ENCODE measurements at regions not wholly inside any gene's neighbourhood (a gene's known extent, or its start where the extent isn't known, plus 50 kb on each side); places are given as distances from the start of the nearest gene placed in this dataset.

DNA sequence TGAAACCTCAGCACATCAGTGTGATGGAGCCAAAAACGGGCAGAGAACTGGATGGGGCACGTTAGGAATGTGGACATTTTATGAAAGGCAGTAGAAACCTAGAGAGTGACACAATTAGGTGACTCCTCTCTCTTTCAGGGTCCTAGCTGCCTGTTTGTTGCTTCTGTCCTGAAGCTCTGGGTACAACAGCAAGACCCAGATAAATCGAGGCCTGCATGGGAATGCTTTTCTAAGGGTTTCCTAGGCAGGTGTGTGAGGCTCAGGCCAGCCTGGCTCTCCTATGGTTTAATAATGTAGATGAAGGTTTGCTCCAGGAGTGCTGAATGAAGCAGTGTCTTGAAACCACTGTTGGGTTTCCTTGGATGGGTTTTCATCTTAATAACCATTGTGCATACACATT, 517.1 kb upstream of the RAB6C start:
- TF ChIP-seq CTCF (IDR thresholded peaks at IDR 0.05; ENCODE audit: low read length, missing control alignments) = no peak
- no peak for DNase-seq (ENCODE audit: low read depth)
- no peak overlapping the region for H3K4me3 ChIP-seq (replicated peaks; ENCODE audit: low read depth, low read length)

GRCh38 chr2:129462967-129463366, 516.5 kb upstream of the RAB6C start:
- TF ChIP-seq CTCF (IDR thresholded peaks at IDR 0.05; ENCODE audit: low read length, missing control alignments) = no peak
- no peak overlapping the region for H3K4me3 ChIP-seq (replicated peaks; ENCODE audit: low read depth, low read length)
- DNase-seq (ENCODE audit: low read depth) = no peak

GRCh38 chr2:129464036-129464435, 515.4 kb upstream of the RAB6C start:
- DNase-seq (ENCODE audit: low read depth) = no peak
- no peak for TF ChIP-seq CTCF (IDR thresholded peaks at IDR 0.05; ENCODE audit: low read length, missing control alignments)
- H3K4me3 ChIP-seq (replicated peaks; ENCODE audit: low read depth, low read length) = no peak overlapping the region

GRCh38 chr2:129464631-129465030, 514.8 kb upstream of the RAB6C start:
- DNase-seq (ENCODE audit: low read depth) = no peak
- no peak overlapping the region for H3K4me3 ChIP-seq (replicated peaks; ENCODE audit: low read depth, low read length)
- TF ChIP-seq CTCF (IDR thresholded peaks at IDR 0.05; ENCODE audit: low read length, missing control alignments) = no peak

DNA sequence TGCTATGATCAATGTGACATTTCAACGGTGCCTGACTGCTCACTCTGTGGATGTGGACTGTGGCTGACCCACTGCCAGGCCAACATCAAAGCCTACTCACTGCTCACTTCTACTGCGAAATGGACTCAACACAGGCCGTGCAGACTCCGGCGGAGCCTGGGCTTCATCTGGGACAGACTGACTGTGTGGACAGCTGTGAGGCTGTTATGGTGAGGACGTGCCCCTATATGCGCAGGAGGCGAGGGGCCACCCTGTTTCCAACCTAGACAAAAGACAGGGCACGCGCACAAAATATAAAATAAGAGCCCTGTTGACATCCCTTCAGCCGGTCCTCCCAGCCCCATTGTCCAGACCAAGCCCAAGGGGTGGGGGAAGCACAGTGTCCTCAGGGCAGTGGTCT, 514.4 kb upstream of the RAB6C start:
- DNase-seq (ENCODE audit: low read depth) = no peak
- no peak overlapping the region for H3K4me3 ChIP-seq (replicated peaks; ENCODE audit: low read depth, low read length)
- TF ChIP-seq CTCF (IDR thresholded peaks at IDR 0.05; ENCODE audit: low read length, missing control alignments) = no peak

- no peak overlapping the region for H3K4me3 ChIP-seq (replicated peaks; ENCODE audit: low read depth, low read length)
- no peak for TF ChIP-seq CTCF (IDR thresholded peaks at IDR 0.05; ENCODE audit: low read length, missing control alignments)
- DNase-seq (ENCODE audit: low read depth) = no peak
Observed at GRCh38 chr2:129466389-129466788, 513.1 kb upstream of the RAB6C start.

DNA sequence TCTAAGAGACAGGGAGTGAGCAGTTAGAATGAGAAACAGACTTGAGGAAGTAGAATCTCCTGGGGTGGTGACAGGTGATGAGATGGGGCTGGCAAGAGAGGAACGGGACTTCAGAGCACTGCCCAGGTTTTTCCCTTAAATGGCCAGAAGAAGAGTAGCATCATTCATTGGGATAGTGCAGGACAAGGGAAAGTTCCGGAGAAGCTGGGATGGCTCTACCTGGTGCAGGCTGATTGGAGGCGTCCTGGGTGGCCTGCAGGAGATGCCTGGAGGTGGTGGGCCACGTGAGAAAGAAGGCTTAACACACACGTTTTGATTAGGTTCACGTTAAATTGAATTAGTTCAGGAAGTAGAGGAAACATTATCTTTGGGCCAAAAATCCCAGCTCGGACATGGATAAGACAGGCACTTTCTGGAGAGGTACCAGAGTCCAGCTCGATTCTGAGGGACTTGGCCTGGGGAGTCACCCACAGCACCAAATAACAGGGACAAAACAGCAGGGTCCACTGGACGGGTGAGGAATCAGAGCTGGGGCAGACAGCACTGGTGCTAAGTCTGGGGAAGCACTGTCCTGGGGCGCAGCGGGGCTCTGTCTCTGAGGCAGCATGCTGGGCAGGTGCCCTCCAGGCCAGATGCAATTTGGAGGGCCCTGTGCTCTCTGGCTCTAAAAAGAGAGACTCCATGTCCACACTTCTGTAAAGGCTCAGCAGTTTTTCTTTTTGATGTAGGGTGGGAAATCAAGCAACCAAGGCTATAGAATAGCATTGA, 512.3 kb upstream of the RAB6C start:
- DNase-seq (ENCODE audit: low read depth) = no peak
- TF ChIP-seq CTCF (IDR thresholded peaks at IDR 0.05; ENCODE audit: low read length, missing control alignments) = no peak
- H3K4me3 ChIP-seq (replicated peaks; ENCODE audit: low read depth, low read length) = no peak overlapping the region
